Ovary (tissue), 3 donors: ENCODE measurements at regions not wholly inside any gene's neighbourhood (a gene's known extent, or its start where the extent isn't known, plus 50 kb on each side); places are given as distances from the start of the nearest gene placed in this dataset.

Experiments used
- EP300 ChIP-seq: sonication (generic); formaldehyde crosslinking; IDR thresholded peaks from one replicate; pipeline ENCODE4 v1.6.1; 2017; ENCODE audit warnings: antibody characterized with exemption
- POLR2A ChIP-seq: fragments of 450-650 bp; IDR thresholded peaks from one replicate; pipeline ENCODE4 v1.6.1; 2017; ENCODE audit warnings: antibody characterized with exemption, mild to moderate bottlenecking, moderate library complexity
- TF ChIP-seq, protein P1 (sequence below), 3 donors: fragments of 450-650 bp in 2 of 3; fragments of 200-600 bp in 1 of 3; IDR thresholded peaks; one replicate each; pipeline versions ENCODE4 v1.5.1 to v1.8.0; 2016 to 2022; ENCODE audit warnings: antibody characterized with exemption in 3 of 3, mild to moderate bottlenecking in 1 of 3
- donor health status: DM: no; HTN: no; CAD: no.

DNA sequence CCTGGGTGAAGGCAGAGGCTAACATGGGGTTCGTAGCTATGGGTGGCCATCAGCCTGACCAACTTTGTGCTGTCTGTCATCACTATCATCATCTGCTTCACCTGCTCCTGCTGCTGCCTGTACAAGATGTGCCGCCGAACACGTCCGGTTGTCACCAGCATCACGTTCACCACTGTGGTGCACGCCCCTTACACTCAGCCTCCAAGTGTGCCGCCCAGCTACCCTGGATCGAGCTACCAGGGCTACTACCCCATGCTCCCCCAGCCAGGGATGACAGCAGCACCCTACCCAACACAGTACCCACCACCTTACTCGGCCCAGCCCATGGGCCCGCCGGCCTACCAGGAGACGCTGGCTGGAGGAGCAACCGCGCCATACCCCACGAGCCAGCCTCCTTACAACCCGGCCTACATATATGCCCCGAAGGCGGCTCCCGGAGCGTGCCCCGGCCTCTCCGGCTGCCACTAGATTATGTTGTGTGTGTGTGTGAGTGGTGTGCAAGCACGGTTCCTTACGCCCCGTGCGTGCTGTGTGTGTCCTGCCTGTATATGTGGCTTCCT is 213.4 kb upstream of the XIST start:
- TF ChIP-seq, protein P1, sequence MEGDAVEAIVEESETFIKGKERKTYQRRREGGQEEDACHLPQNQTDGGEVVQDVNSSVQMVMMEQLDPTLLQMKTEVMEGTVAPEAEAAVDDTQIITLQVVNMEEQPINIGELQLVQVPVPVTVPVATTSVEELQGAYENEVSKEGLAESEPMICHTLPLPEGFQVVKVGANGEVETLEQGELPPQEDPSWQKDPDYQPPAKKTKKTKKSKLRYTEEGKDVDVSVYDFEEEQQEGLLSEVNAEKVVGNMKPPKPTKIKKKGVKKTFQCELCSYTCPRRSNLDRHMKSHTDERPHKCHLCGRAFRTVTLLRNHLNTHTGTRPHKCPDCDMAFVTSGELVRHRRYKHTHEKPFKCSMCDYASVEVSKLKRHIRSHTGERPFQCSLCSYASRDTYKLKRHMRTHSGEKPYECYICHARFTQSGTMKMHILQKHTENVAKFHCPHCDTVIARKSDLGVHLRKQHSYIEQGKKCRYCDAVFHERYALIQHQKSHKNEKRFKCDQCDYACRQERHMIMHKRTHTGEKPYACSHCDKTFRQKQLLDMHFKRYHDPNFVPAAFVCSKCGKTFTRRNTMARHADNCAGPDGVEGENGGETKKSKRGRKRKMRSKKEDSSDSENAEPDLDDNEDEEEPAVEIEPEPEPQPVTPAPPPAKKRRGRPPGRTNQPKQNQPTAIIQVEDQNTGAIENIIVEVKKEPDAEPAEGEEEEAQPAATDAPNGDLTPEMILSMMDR (IDR thresholded peaks at IDR 0.05), result no peak
- TF ChIP-seq POLR2A, result no peak
- TF ChIP-seq EP300, result no peak
